RWPE1 (cell line): ENCODE measurements at regions not wholly inside any gene's neighbourhood (a gene's known extent, or its start where the extent isn't known, plus 50 kb on each side); places are given as distances from the start of the nearest gene placed in this dataset.
"Not testable (repeated sequence)": the region's sequence is repeated elsewhere in the genome, so short reads cannot be mapped to it uniquely, and the experiment has no call there.

ENCODE experiments used
- CTCF ChIA-PET: fragments of 350-600 bp; sonication (Branson Sonifier 250); formaldehyde crosslinking; extraction: SDS; loops from one replicate; lab custom pipeline; 2021; lab: Yijun Ruan, JAX
- POLR2A ChIA-PET: fragments of 400-600 bp; formaldehyde crosslinking; extraction: SDS; loops from one replicate; lab custom pipeline; 2020; ENCODE audit warnings: antibody characterized with exemption; ENCODE audit not compliant: low non-redundant PET; lab: Yijun Ruan, JAX
- DNase-seq: peaks from one replicate; pipeline ENCODE4 v3.0.0; 2012; ENCODE audit warnings: low spot score
- H3K27ac ChIP-seq: fragments of 450-650 bp; 2 replicates; pipeline ENCODE4 v1.5.1; 2017
- TF ChIP-seq, protein P1 (sequence below): fragments of 450-650 bp; conservative IDR thresholded peaks from 2 replicates; pipeline ENCODE4 v1.5.1; 2017; ENCODE audit warnings: low read depth, mild to moderate bottlenecking

DNA sequence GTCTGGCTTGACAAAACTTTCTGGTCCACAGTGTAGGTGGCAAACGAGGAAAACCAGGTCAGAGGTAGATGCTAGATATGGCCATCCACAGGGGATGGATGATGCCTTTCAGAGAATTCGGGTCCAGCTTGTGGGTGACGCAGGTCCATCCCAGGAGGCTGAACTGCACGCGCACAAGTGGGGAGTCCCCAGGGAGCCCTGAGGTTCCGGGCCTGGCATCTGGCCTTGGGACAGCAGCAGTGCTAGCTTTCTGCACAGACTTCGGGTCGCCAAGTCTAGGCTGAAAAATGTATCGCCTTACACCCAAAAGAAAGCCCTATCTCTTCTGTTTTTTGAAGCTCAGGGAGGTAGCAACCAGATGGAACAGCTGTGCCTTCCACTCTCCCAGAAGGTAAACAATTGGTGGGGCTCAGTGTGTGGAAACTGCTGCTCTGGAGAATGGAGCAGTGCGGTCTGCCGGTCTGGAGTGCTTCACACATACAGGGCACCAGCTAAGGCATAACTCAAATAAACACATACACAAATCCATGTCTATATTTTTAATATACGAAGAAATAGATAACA is 119.3 kb upstream of the ACBD5 start:
- ChIA-PET POLR2A (no interaction called here), CTCF (interaction anchor here (0.6 kb wide), 3 partner anchors 200 to 341 kb away, joined by 3 to 5 read pairs (median 4); no protein-coding TSS in a partner anchor)
- TF ChIP-seq, protein P1, sequence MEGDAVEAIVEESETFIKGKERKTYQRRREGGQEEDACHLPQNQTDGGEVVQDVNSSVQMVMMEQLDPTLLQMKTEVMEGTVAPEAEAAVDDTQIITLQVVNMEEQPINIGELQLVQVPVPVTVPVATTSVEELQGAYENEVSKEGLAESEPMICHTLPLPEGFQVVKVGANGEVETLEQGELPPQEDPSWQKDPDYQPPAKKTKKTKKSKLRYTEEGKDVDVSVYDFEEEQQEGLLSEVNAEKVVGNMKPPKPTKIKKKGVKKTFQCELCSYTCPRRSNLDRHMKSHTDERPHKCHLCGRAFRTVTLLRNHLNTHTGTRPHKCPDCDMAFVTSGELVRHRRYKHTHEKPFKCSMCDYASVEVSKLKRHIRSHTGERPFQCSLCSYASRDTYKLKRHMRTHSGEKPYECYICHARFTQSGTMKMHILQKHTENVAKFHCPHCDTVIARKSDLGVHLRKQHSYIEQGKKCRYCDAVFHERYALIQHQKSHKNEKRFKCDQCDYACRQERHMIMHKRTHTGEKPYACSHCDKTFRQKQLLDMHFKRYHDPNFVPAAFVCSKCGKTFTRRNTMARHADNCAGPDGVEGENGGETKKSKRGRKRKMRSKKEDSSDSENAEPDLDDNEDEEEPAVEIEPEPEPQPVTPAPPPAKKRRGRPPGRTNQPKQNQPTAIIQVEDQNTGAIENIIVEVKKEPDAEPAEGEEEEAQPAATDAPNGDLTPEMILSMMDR, result no peak
- DNase-seq, result no peak
- no peak overlapping the region for H3K27ac ChIP-seq

DNA sequence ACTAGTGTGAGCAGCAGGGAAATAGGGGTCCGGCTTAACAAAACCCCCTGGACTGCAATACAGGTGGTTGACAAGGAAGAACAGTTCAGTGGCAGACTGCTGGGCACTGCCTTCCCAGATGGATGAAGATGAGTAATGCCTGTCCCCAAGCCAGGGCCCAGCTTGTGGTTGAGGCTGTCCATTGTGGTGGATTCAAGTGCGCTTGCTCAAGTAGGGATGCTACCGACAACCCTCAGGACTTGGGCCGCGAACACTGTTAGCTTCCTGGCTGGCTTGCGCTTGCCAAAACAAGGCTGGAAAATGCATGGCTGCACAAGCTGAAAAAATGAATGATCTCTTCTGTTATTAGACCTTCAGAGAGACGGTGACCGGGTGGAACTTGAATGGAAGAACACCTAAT is 116.1 kb upstream of the ACBD5 start:
- no peak overlapping the region for H3K27ac ChIP-seq
- no peak for DNase-seq
- POLR2A ChIA-PET, result no interaction called here
- CTCF ChIA-PET, result no interaction called here
- TF ChIP-seq, protein P1, result no peak

DNA sequence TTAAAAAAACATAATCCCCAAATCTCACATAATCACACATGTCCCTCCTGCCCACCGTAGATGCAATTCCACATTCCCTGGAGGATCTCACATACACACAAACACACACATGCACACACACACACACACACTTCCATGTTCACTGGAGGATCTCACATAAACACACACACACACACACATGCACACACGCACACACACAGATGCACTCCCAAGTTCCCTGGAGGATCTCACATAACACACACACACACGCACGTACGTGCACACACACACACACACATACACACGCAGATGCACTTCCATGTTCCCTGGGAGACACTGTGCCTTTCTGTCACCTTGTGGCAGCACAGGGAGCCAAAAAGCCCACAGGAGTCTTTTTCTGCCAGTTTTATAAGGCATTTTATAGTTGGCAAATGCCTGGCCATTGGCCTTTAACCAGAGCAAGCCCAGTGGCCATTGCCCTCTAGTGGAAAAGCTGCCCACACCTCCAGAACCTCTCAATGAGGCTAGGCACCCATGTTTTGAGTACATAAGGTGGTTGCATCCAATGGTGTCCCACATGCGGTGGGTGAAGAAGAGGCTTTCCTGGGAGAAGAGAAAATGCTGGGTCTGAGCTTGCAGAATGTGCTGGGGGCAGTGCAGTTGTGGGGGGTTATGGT is 115.4 kb upstream of the ACBD5 start:
- no peak overlapping the region for H3K27ac ChIP-seq
- no peak for DNase-seq
- ChIA-PET CTCF (no interaction called here), POLR2A (no interaction called here)
- TF ChIP-seq, protein P1, result no peak; the same call in 1 of the 2 replicates

DNA sequence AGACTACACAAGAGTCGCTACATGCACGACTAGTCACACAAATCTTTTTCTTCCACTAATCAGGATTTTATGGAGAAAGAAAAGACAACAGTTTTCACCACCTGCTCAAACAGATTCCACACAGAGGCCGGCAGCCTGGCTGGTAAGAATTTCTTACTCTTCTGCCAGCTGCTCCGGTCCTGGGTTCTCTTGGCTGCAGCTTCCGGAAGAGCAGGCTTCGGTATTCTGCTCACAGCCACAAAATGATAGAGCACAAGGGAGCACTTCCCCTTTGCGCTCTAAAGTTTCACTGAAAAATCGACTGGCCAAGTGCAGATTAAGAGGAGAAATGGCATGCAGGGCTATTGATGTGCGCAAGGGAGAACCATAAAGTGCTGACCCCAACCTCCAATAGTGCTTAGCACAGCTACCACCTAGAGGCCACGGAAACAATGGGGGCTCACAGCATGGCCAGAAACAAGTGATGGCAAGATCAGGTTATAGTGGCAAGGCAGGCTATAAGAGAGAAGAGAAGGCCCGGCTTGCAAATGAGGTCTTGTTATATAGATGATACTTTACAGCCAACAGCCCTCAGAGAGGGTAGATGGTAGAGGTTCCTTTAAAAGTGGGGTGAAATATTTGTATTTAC is 114.2 kb upstream of the ACBD5 start:
- CTCF ChIA-PET, DNase-seq, H3K27ac ChIP-seq: not testable (repeated sequence)

DNA sequence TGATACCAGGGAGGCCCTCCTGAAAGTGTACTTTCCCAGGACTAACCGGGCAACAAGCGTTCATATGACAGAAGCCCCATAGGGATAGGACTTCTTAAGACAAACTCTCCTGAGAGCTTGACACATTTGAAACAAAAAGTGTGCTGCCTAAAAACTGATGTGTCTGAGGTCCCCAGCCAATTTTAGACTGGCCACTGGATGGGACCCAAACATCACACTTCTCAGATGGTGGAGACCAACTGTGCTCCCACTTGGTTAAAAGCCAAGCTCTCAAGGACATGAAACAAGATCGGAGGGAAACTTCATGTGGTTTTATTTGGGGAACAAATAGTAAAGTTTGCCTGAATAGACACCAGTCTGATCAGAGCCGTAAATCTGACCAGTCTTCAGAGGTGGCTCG is 113.5 kb upstream of the ACBD5 start:
- H3K27ac ChIP-seq, CTCF ChIA-PET, POLR2A ChIA-PET, DNase-seq: not testable (repeated sequence)

More for the DNA sequence above, 114.2 kb upstream of the ACBD5 start:
- POLR2A ChIA-PET, result not testable (repeated sequence)

DNA sequence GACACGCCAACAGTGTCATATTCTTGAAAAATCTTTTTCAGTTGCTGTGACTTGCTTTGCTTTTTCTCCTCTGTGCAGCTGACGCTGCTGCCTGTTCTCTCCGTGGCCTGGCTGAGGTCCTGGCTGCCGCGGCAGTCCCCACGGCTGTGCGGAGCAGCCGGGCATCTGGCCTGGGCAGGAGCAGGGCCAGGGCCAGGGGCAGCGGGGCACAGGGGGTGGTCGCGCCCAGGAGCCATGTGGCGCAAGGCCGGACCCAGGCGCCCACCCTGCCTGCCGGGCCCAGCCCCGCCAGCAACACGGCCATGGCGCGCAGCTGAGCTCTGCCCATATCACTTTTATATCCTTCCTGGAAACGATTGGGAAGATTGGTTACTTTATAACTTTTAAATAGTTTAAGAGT is 109.4 kb upstream of the ACBD5 start:
- ChIA-PET POLR2A (no interaction called here), CTCF (no interaction called here)
- TF ChIP-seq, protein P1, result no peak
- no peak for DNase-seq
- H3K27ac ChIP-seq, result no peak overlapping the region

DNA sequence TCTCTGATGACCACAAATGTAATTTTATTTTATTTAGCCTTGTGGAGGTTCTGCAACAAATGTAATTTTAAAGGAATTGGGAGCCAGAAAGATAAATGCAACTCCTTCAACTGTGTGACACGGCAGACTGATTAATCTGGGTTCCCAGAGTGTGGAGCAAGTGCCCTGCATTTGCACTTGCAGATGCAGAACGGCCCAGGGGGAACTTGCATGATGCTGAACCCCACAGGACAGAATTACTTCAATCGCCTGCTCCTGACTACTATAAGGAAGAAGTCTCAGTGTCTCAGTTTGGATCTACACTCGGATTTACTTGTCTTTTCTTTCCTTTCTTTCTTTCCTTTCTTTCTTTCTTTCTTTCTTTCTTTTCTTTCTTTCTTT is 107.2 kb upstream of the ACBD5 start:
- POLR2A ChIA-PET, DNase-seq, CTCF ChIA-PET, H3K27ac ChIP-seq: not testable (repeated sequence)

DNA sequence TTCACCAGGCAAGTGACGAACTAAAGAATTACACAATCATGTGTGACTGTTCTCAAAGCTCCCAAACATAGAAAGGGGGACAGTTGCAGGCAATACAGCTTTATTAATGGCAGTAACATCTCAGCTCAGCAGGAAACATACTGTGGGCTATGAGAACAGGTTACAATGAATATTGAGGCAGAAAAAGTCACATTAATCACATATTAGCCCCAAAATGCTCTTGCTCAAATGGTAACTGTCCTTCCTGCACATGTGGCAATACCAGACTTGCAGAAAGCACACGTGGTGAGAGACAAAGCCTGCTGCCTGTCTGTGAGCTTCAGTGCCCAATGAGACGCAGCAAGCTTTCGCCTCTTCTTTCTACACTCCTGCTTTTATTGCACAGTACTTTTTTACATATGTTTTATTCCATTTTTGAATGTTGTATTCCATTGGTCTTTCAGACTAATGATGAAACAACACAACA is 104.9 kb upstream of the ACBD5 start:
- TF ChIP-seq, protein P1, result no peak
- CTCF ChIA-PET, result interaction anchor here (0.6 kb wide), 1 partner anchor 69 kb away, joined by 3 read pairs; no protein-coding TSS in a partner anchor
- POLR2A ChIA-PET, result no interaction called here
- DNase-seq, result no peak
- no peak overlapping the region for H3K27ac ChIP-seq
